GM23338 (cell line): ENCODE measurements at regions not wholly inside any gene's neighbourhood (a gene's known extent, or its start where the extent isn't known, plus 50 kb on each side); places are given as distances from the start of the nearest gene placed in this dataset.

Experiments used
- ATAC-seq: fragments of 200-7000 bp; cut with Tn5 transposase; 3 replicates; pipeline ENCODE4 v1.9.1; 2020
- DNase-seq: peaks from one replicate; pipeline ENCODE4 v3.0.0-alpha.2; 2015; ENCODE audit warnings: low spot score
- H2AFZ ChIP-seq: fragments of 200-600 bp; sonication (generic); 2 replicates; pipeline ENCODE4 v1.8.0; 2016; ENCODE audit warnings: antibody characterized with exemption, mild to moderate bottlenecking, moderate library complexity
- H3F3A ChIP-seq: fragments of 200-600 bp; sonication (generic); replicated peaks from 2 replicates; pipeline ENCODE4 v1.8.0; 2017; ENCODE audit warnings: antibody characterized with exemption, mixed run types, low read depth
- H3K27ac ChIP-seq: fragments of 200-600 bp; sonication (generic); 2 replicates; pipeline ENCODE4 v1.6.1; 2016; ENCODE audit warnings: low read depth
- H3K27me3 ChIP-seq: fragments of 200-600 bp; sonication (generic); 2 replicates; pipeline ENCODE4 v1.8.0; 2016; ENCODE audit warnings: mild to moderate bottlenecking, mixed run types, moderate library complexity; ENCODE audit not compliant: insufficient read depth
- H3K36me3 ChIP-seq: fragments of 200-600 bp; sonication (generic); 2 replicates; pipeline ENCODE4 v1.8.0; 2016; ENCODE audit warnings: mild to moderate bottlenecking; ENCODE audit not compliant: insufficient read depth
- H3K4me1 ChIP-seq: fragments of 200-600 bp; sonication (generic); 2 replicates; pipeline ENCODE4 v1.8.0; 2016; ENCODE audit warnings: mild to moderate bottlenecking, moderate library complexity; ENCODE audit not compliant: insufficient read depth
- H3K4me2 ChIP-seq: fragments of 200-600 bp; sonication (generic); 2 replicates; pipeline ENCODE4 v1.7.1; 2017; ENCODE audit warnings: mixed run types
- H3K4me3 ChIP-seq: fragments of 200-600 bp; sonication (generic); 2 replicates; pipeline ENCODE4 v1.6.1; 2016; ENCODE audit warnings: mixed run types
- H3K79me2 ChIP-seq: fragments of 200-600 bp; sonication (generic); replicated peaks from 2 replicates; pipeline ENCODE4 v1.8.0; 2017; ENCODE audit warnings: mild to moderate bottlenecking; ENCODE audit not compliant: insufficient read depth
- H3K9me2 ChIP-seq: fragments of 200-600 bp; sonication (generic); 2 replicates; pipeline ENCODE4 v1.8.0; 2017; ENCODE audit not compliant: insufficient read depth
- H4K20me1 ChIP-seq: fragments of 200-600 bp; sonication (generic); replicated peaks from 2 replicates; pipeline ENCODE4 v1.8.0; 2017; ENCODE audit warnings: mild to moderate bottlenecking; ENCODE audit not compliant: insufficient read depth
- H3K27ac Mint-ChIP-seq: 2 replicates; pipeline ENCODE4 v1.8.0; 2020; ENCODE audit warnings: inconsistent platforms, mild to moderate bottlenecking, moderate library complexity, mixed read lengths
- H3K27me3 Mint-ChIP-seq: 3 replicates; pipeline ENCODE4 v1.8.0; 2022; ENCODE audit warnings: low read depth, mild to moderate bottlenecking, moderate library complexity, mixed read lengths, inconsistent platforms; ENCODE audit not compliant: insufficient read depth, poor library complexity
- H3K36me3 Mint-ChIP-seq: 3 replicates; pipeline ENCODE4 v1.8.0; 2021; ENCODE audit warnings: low read depth, mild to moderate bottlenecking, inconsistent platforms, moderate library complexity, mixed read lengths
- H3K4me1 Mint-ChIP-seq: 3 replicates; pipeline ENCODE4 v1.8.0; 2020; ENCODE audit warnings: mild to moderate bottlenecking, inconsistent platforms, mixed read lengths
- H3K4me3 Mint-ChIP-seq: 3 replicates; pipeline ENCODE4 v1.8.0; 2021; ENCODE audit warnings: moderate library complexity, mild to moderate bottlenecking, inconsistent platforms, mixed read lengths
- H3K9me3 Mint-ChIP-seq: 3 replicates; pipeline ENCODE4 v1.8.0; 2020; ENCODE audit warnings: moderate library complexity, mild to moderate bottlenecking, inconsistent platforms, mixed read lengths
- CREB1 ChIP-seq: fragments of 250-450 bp; sonication (Bioruptor Pico); IDR thresholded peaks from 2 replicates; pipeline ENCODE4 v1.5.0; 2020; ENCODE audit warnings: low read depth, mild to moderate bottlenecking, moderate library complexity
- CTCF ChIP-seq, 2 experiments: fragments of 200-600 bp in 1 of 2; sonication (generic) in 1 of 2; conservative IDR thresholded peaks; 2 replicates each; pipeline versions ENCODE4 v1.5.1 to v1.6.1; 2016 to 2017; ENCODE audit warnings: antibody characterized with exemption in 2 of 2, low read depth in 2 of 2, mild to moderate bottlenecking in 2 of 2, moderate library complexity in 1 of 2
- ETS1 ChIP-seq: IDR thresholded peaks from 2 replicates; pipeline ENCODE4 v1.6.1; 2016; ENCODE audit warnings: antibody characterized with exemption
- EZH2 ChIP-seq: fragments of 200-600 bp; sonication (generic); IDR thresholded peaks from one replicate; pipeline ENCODE4 v1.8.0; 2017; ENCODE audit warnings: antibody characterized with exemption, mild to moderate bottlenecking, low read depth; ENCODE audit not compliant: unreplicated experiment
- EZH2phosphoT487 ChIP-seq: fragments of 200-600 bp; sonication (generic); IDR thresholded peaks from one replicate; pipeline ENCODE4 v1.8.1; 2018; ENCODE audit warnings: antibody characterized with exemption; ENCODE audit not compliant: unreplicated experiment
- JUNB ChIP-seq: IDR thresholded peaks from one replicate; pipeline ENCODE4 v1.6.1; 2016; ENCODE audit warnings: antibody characterized with exemption; ENCODE audit not compliant: unreplicated experiment
- NANOG ChIP-seq: IDR thresholded peaks from 2 replicates; pipeline ENCODE4 v1.6.1; 2016; ENCODE audit warnings: antibody characterized with exemption, borderline replicate concordance
- POLR2AphosphoS5 ChIP-seq: IDR thresholded peaks from 2 replicates; pipeline ENCODE4 v1.6.1; 2016; ENCODE audit warnings: antibody characterized with exemption, low read depth
- REST ChIP-seq: IDR thresholded peaks from one replicate; pipeline ENCODE4 v1.6.1; 2018; ENCODE audit warnings: antibody characterized with exemption; ENCODE audit not compliant: unreplicated experiment
- STAT1 ChIP-seq: IDR thresholded peaks from one replicate; pipeline ENCODE4 v1.6.1; 2016; ENCODE audit warnings: antibody characterized with exemption; ENCODE audit not compliant: unreplicated experiment
- ZNF114 ChIP-seq: fragments of 250-450 bp; sonication (Bioruptor Pico); IDR thresholded peaks from 2 replicates; pipeline ENCODE4 v1.5.0; 2020; ENCODE audit warnings: mild to moderate bottlenecking, moderate library complexity
- ZNF331 ChIP-seq: fragments of 250-450 bp; sonication (Bioruptor Pico); IDR thresholded peaks from 2 replicates; pipeline ENCODE4 v1.5.0; 2020; ENCODE audit warnings: low read depth, mild to moderate bottlenecking, moderate library complexity
- ZNF462 ChIP-seq: fragments of 250-450 bp; sonication (Bioruptor Pico); IDR thresholded peaks from 2 replicates; pipeline ENCODE4 v1.5.0; 2020; ENCODE audit warnings: mild to moderate bottlenecking, moderate library complexity

- TF ChIP-seq CREB1 (no peak), STAT1 (no peak), JUNB (no peak), ETS1 (no peak), EZH2 (no peak), ZNF114 (CRISPR knock-in tag) (no peak), REST (no peak), EZH2phosphoT487 (no peak), POLR2AphosphoS5 (no peak), NANOG (no peak), CTCF (conservative IDR thresholded peaks at IDR 0.05; ENCODE audit: low read depth in 2 of 2) (no peak), ZNF462 (CRISPR knock-in tag) (no peak), ZNF331 (CRISPR knock-in tag) (no peak)
- H3K27me3 Mint-ChIP-seq: peaks cover 1% of the 10 kb centered on the region
- Histone ChIP-seq H4K20me1 (no peaks in the 10 kb centered on the region), H3K36me3 (no peaks in the 10 kb centered on the region), H3K9me2 (no peaks in the 10 kb centered on the region), H2AFZ (no peak overlapping the region), H3K4me2 (no peak overlapping the region), H3K27ac (no peak overlapping the region), H3K79me2 (no peaks in the 10 kb centered on the region), H3K27me3 (no peaks in the 10 kb centered on the region), H3K4me1 (no peaks in the 10 kb centered on the region), H3F3A (no peaks in the 10 kb centered on the region), H3K4me3 (no peak overlapping the region)
- ATAC-seq (no peak), DNase-seq (no peak)
- H3K9me3 Mint-ChIP-seq: no peaks in the 10 kb centered on the region
- H3K4me1 Mint-ChIP-seq: no peaks in the 10 kb centered on the region
- no peaks in the 10 kb centered on the region for H3K36me3 Mint-ChIP-seq
- H3K27ac Mint-ChIP-seq: no peak overlapping the region
- H3K4me3 Mint-ChIP-seq: no peak overlapping the region
Observed at GRCh38 chr1:25118546-25118945, 113.8 kb downstream of the SYF2 start.
